ENCODE measurements at regions not wholly inside any gene's neighbourhood (a gene's known extent, or its start where the extent isn't known, plus 50 kb on each side); places are given as distances from the start of the nearest gene placed in this dataset.

- TF ChIP-seq POLR2A (IDR thresholded peaks at IDR 0.05; ENCODE audit: low read depth, low read length) (no peak), SPI1 (IDR thresholded peaks at IDR 0.05; ENCODE audit: low read depth, low read length) (no peak), POLR2AphosphoS5 (IDR thresholded peaks at IDR 0.05; ENCODE audit: low read depth, low read length) (no peak), TAF1 (IDR thresholded peaks at IDR 0.05; ENCODE audit: low read depth, low read length) (no peak), POU2F2 (IDR thresholded peaks at IDR 0.05; ENCODE audit: low read depth, low read length) (no peak), PAX5 (IDR thresholded peaks at IDR 0.05; ENCODE audit: insufficient read depth, low read length, severe bottlenecking) (no peak)
Measured at GRCh38 chr1:87439821-87440220, 111.1 kb downstream of the LMO4 start.
